ENCODE measurements at regions not wholly inside any gene's neighbourhood (a gene's known extent, or its start where the extent isn't known, plus 50 kb on each side); places are given as distances from the start of the nearest gene placed in this dataset.

GRCh38 chr13:72218966-72219365 is 352.0 kb upstream of the DACH1 start:
- H3K9me3 Mint-ChIP-seq: no peaks in the 10 kb centered on the region
- H3K36me3 Mint-ChIP-seq (ENCODE audit: low read depth): no peaks in the 10 kb centered on the region
- H3K27me3 Mint-ChIP-seq (ENCODE audit: low read depth): no peaks in the 10 kb centered on the region
- no peaks in the 10 kb centered on the region for H3K4me1 Mint-ChIP-seq (ENCODE audit: low read depth)
- H3K27ac Mint-ChIP-seq: no peak overlapping the region
- no peak overlapping the region for H3K4me3 Mint-ChIP-seq
- DNase-seq (ENCODE audit: low spot score): no peak

DNA sequence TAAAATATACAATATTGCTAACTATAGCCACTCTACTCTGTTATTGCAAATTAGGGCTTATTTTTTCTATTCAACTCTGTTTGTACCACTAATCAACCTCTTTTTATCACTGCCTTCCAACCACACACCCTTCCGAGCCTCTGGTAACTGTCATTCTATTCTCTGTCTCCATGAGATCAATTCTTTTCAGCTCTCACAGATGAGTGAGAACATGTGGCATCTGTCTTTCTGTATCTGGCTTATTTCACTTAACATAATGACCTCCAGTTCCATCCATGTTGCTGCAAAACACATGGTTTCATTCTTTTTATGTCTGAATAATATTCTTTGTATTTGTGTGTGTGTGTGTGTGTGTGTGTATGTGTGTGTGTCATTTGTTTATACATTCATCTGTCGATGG is 350.1 kb upstream of the DACH1 start:
- no peaks in the 10 kb centered on the region for H3K9me3 Mint-ChIP-seq
- H3K27ac Mint-ChIP-seq: no peak overlapping the region
- H3K4me3 Mint-ChIP-seq: no peak overlapping the region
- no peaks in the 10 kb centered on the region for H3K36me3 Mint-ChIP-seq (ENCODE audit: low read depth)
- DNase-seq (ENCODE audit: low spot score): no peak
- no peaks in the 10 kb centered on the region for H3K4me1 Mint-ChIP-seq (ENCODE audit: low read depth)
- no peaks in the 10 kb centered on the region for H3K27me3 Mint-ChIP-seq (ENCODE audit: low read depth)

DNA sequence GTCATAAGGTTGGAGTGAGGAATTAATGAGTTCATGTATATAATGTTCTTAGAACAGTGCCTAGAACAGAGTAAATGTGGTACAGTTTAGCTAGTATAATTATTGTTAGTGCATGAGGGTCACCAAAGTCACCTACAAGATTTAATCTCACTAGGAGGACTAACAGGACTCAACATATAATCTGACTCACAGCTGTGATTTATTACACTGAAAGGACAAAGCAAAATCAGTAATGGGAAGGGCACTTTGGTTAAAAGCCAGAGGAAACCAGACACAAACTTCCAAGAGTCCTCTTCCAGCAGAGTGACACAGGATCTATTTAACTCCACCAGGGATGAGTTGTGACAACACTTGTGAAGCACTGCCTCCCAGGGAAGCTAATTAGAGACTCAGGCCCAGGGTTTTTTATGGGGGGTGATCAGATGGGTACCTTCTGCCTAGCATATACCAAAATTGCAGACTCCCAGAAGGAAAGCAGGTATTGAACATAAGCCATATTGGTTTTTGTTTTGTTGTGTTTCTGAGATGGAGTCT is 341.2 kb upstream of the DACH1 start:
- no peaks in the 10 kb centered on the region for H3K9me3 Mint-ChIP-seq
- no peaks in the 10 kb centered on the region for H3K4me1 Mint-ChIP-seq (ENCODE audit: low read depth)
- no peak overlapping the region for H3K4me3 Mint-ChIP-seq
- no peaks in the 10 kb centered on the region for H3K36me3 Mint-ChIP-seq (ENCODE audit: low read depth)
- no peak for DNase-seq (ENCODE audit: low spot score)
- no peak overlapping the region for H3K27ac Mint-ChIP-seq
- no peaks in the 10 kb centered on the region for H3K27me3 Mint-ChIP-seq (ENCODE audit: low read depth)

GRCh38 chr13:72205773-72206172 is 338.8 kb upstream of the DACH1 start:
- no peak overlapping the region for H3K4me3 Mint-ChIP-seq
- H3K4me1 Mint-ChIP-seq (ENCODE audit: low read depth): no peaks in the 10 kb centered on the region
- H3K9me3 Mint-ChIP-seq: no peaks in the 10 kb centered on the region
- H3K27ac Mint-ChIP-seq: no peak overlapping the region
- no peak for DNase-seq (ENCODE audit: low spot score)
- no peaks in the 10 kb centered on the region for H3K27me3 Mint-ChIP-seq (ENCODE audit: low read depth)
- H3K36me3 Mint-ChIP-seq (ENCODE audit: low read depth): no peaks in the 10 kb centered on the region

- no peaks in the 10 kb centered on the region for H3K27me3 Mint-ChIP-seq (ENCODE audit: low read depth)
- DNase-seq (ENCODE audit: low spot score): no peak
- H3K4me3 Mint-ChIP-seq: no peak overlapping the region
- no peak overlapping the region for H3K27ac Mint-ChIP-seq
- H3K4me1 Mint-ChIP-seq (ENCODE audit: low read depth): no peaks in the 10 kb centered on the region
- no peaks in the 10 kb centered on the region for H3K9me3 Mint-ChIP-seq
- H3K36me3 Mint-ChIP-seq (ENCODE audit: low read depth): no peaks in the 10 kb centered on the region
Observed at GRCh38 chr13:72204291-72204690, 337.3 kb upstream of the DACH1 start.

GRCh38 chr13:72201726-72202125 is 334.7 kb upstream of the DACH1 start:
- Mint-ChIP-seq H3K9me3 (no peaks in the 10 kb centered on the region), H3K4me1 (ENCODE audit: low read depth) (no peaks in the 10 kb centered on the region), H3K27ac (no peak overlapping the region), H3K36me3 (ENCODE audit: low read depth) (no peaks in the 10 kb centered on the region), H3K27me3 (ENCODE audit: low read depth) (no peaks in the 10 kb centered on the region), H3K4me3 (no peak overlapping the region)
- no peak for DNase-seq (ENCODE audit: low spot score)

DNA sequence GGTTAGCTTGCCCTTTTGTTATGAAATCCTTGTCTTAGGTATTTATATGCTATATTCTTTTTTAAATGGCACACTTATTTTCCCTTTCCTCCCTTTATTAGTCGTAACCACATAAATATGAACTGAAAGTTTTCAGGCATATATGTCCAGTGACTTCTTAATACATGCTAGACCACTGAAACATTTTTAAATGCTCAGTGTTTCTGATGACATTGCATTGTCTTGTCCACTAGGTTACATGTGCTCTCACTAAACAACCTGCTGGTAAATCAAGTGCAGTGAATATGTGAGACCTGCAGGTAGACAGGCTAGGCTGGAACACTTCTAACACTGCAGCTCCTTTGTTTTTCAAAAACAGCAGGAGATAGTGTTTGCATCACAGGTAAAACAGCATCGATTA is 332.6 kb upstream of the DACH1 start:
- H3K4me1 Mint-ChIP-seq (ENCODE audit: low read depth): no peaks in the 10 kb centered on the region
- H3K36me3 Mint-ChIP-seq (ENCODE audit: low read depth): no peaks in the 10 kb centered on the region
- no peak overlapping the region for H3K4me3 Mint-ChIP-seq
- H3K9me3 Mint-ChIP-seq: no peaks in the 10 kb centered on the region
- no peaks in the 10 kb centered on the region for H3K27me3 Mint-ChIP-seq (ENCODE audit: low read depth)
- no peak for DNase-seq (ENCODE audit: low spot score)
- H3K27ac Mint-ChIP-seq: no peak overlapping the region

DNA sequence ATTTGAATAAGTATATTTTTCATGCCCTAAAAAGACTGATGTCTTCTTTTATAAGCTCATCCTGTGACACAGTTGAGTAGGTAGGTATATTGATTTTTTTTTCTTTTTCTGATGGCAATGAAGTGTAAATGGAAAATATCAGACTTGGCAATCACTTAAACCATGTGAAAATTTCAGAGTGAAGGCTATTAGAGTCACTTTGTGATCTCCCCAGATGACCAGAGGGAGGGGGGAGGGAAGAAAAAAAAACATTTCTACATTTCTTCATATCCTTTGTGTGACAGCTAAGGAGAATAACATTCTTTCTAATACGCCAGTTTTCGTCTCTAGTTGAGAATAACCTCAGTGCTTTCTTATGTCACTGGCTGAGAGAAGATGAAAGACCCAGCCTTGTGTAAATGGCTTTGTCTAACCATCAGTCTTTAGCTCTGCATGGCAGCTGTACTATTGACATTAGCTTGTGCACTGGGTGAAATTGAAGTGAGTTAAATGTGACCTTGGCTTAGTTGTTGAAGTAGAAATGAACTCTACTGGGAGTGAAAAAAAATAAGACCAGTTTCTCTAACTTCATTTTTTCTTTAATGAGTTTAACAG is 332.1 kb upstream of the DACH1 start:
- H3K36me3 Mint-ChIP-seq (ENCODE audit: low read depth): no peaks in the 10 kb centered on the region
- no peak overlapping the region for H3K4me3 Mint-ChIP-seq
- no peak for DNase-seq (ENCODE audit: low spot score)
- no peak overlapping the region for H3K27ac Mint-ChIP-seq
- H3K27me3 Mint-ChIP-seq (ENCODE audit: low read depth): no peaks in the 10 kb centered on the region
- no peaks in the 10 kb centered on the region for H3K9me3 Mint-ChIP-seq
- no peaks in the 10 kb centered on the region for H3K4me1 Mint-ChIP-seq (ENCODE audit: low read depth)

GRCh38 chr13:72198042-72198441 is 331.0 kb upstream of the DACH1 start:
- no peaks in the 10 kb centered on the region for H3K36me3 Mint-ChIP-seq (ENCODE audit: low read depth)
- no peaks in the 10 kb centered on the region for H3K4me1 Mint-ChIP-seq (ENCODE audit: low read depth)
- H3K27ac Mint-ChIP-seq: no peak overlapping the region
- H3K27me3 Mint-ChIP-seq (ENCODE audit: low read depth): no peaks in the 10 kb centered on the region
- H3K9me3 Mint-ChIP-seq: no peaks in the 10 kb centered on the region
- no peak overlapping the region for H3K4me3 Mint-ChIP-seq
- DNase-seq (ENCODE audit: low spot score): no peak

GRCh38 chr13:72195044-72195704 is 328.2 kb upstream of the DACH1 start:
- Mint-ChIP-seq H3K4me3 (no peak overlapping the region), H3K9me3 (no peaks in the 10 kb centered on the region), H3K36me3 (ENCODE audit: low read depth) (no peaks in the 10 kb centered on the region), H3K4me1 (ENCODE audit: low read depth) (no peaks in the 10 kb centered on the region), H3K27ac (no peak overlapping the region), H3K27me3 (ENCODE audit: low read depth) (no peaks in the 10 kb centered on the region)
- no peak for DNase-seq (ENCODE audit: low spot score)

DNA sequence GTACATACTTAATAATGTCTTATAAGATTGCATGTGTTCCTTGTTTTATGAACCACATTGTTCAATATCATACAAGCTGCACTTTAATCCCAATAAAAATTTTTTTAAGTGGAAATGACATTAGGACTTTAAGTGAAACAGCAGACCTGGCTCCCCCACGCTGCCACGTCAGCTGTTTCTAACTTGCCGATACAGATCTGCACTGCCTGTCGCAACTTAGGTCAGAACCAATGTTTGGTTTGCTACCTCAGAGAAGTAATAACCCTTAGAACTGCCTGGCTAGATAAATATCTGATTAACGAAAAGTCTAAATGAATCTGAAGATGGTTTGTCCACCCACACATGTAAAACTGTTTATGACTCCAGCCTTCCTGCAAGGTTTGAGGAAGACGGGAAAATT is 327.5 kb upstream of the DACH1 start:
- Mint-ChIP-seq H3K27me3 (ENCODE audit: low read depth) (no peaks in the 10 kb centered on the region), H3K4me3 (no peak overlapping the region), H3K27ac (no peak overlapping the region), H3K9me3 (no peaks in the 10 kb centered on the region), H3K4me1 (ENCODE audit: low read depth) (no peaks in the 10 kb centered on the region), H3K36me3 (ENCODE audit: low read depth) (no peaks in the 10 kb centered on the region)
- DNase-seq (ENCODE audit: low spot score): no peak

- Mint-ChIP-seq H3K27ac (no peak overlapping the region), H3K9me3 (no peaks in the 10 kb centered on the region), H3K4me1 (ENCODE audit: low read depth) (no peaks in the 10 kb centered on the region), H3K36me3 (ENCODE audit: low read depth) (no peaks in the 10 kb centered on the region), H3K27me3 (ENCODE audit: low read depth) (no peaks in the 10 kb centered on the region), H3K4me3 (no peak overlapping the region)
- no peak for DNase-seq (ENCODE audit: low spot score)
Observed at GRCh38 chr13:72186730-72187422, 319.9 kb upstream of the DACH1 start.

DNA sequence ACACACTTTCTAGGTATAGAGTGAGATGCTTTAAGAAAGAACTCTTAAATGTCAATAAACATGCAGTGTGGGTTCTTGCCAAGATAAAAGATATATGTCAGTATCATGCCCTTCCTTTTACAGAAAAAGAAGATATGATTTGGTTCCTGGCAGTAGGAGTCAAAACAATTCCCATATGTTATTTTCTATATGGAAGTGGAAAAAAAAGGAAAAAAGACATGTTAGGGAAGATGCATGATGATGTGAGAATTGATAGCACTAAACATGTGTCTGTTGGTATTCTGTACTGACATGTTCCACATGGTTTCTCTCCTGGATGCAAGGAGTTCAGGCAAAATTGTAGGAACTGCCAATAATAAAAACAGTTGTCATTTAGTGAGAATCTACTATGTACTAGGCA is 318.8 kb upstream of the DACH1 start:
- Mint-ChIP-seq H3K4me1 (ENCODE audit: low read depth) (no peaks in the 10 kb centered on the region), H3K9me3 (no peaks in the 10 kb centered on the region), H3K4me3 (no peak overlapping the region), H3K27me3 (ENCODE audit: low read depth) (no peaks in the 10 kb centered on the region), H3K27ac (no peak overlapping the region), H3K36me3 (ENCODE audit: low read depth) (no peaks in the 10 kb centered on the region)
- no peak for DNase-seq (ENCODE audit: low spot score)

DNA sequence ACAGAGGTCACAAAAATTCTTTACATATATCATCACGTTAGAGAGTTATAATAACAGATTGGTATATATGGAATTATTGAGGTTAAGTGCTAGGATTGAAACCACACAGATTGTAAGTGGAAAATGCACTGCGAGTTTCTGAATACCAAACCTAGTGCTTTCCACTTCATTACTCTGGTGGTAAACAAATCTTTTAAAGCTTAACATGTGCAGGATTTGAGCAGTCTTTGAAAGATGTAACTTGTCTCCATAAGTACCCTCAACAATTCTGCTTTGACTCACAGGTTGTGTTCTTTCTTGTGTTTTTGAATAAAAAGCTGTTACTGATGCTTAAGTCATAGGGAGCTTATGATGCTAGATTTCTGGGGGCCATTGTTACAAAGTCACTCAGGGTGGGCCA is 314.7 kb upstream of the DACH1 start:
- Mint-ChIP-seq H3K27me3 (ENCODE audit: low read depth) (no peaks in the 10 kb centered on the region), H3K4me3 (no peak overlapping the region), H3K27ac (no peak overlapping the region), H3K36me3 (ENCODE audit: low read depth) (no peaks in the 10 kb centered on the region), H3K9me3 (no peaks in the 10 kb centered on the region), H3K4me1 (ENCODE audit: low read depth) (no peaks in the 10 kb centered on the region)
- no peak for DNase-seq (ENCODE audit: low spot score)
